Right lobe of liver (tissue), 4 donors: ENCODE measurements at regions not wholly inside any gene's neighbourhood (a gene's known extent, or its start where the extent isn't known, plus 50 kb on each side); places are given as distances from the start of the nearest gene placed in this dataset.

ENCODE experiments used
- CTCF ChIP-seq, 4 donors: fragments of 200-600 bp in 3 of 4; fragments of 450-650 bp in 1 of 4; IDR thresholded peaks; one replicate each; pipeline versions ENCODE4 v1.5.1 to v1.8.0; 2016 to 2022; ENCODE audit warnings: antibody characterized with exemption in 4 of 4, mild to moderate bottlenecking in 2 of 4
- POLR2A ChIP-seq: fragments of 450-650 bp; IDR thresholded peaks from one replicate; pipeline ENCODE4 v1.6.1; 2017; ENCODE audit warnings: antibody characterized with exemption, mild to moderate bottlenecking
- donor health status: DM: no; HTN: no; CAD: no.
- donor health status: DM: no; HTN: no; CAD: no.
- donor health status: DM: no; HTN: yes; CAD: no.

- TF ChIP-seq POLR2A (no peak), CTCF (IDR thresholded peaks at IDR 0.05) (no peak)
These were observed 415.2 kb upstream of the LRRTM4 start for GRCh38 chr2:77937366-77937765.
